ENCODE measurements at regions not wholly inside any gene's neighbourhood (a gene's known extent, or its start where the extent isn't known, plus 50 kb on each side); places are given as distances from the start of the nearest gene placed in this dataset.

- intact Hi-C loops (cut with DNase I): no loop called here
- TF ChIP-seq EP300 (IDR thresholded peaks at IDR 0.05) (no peak), POLR2AphosphoS5 (IDR thresholded peaks at IDR 0.05) (no peak), POLR2A (IDR thresholded peaks at IDR 0.05; ENCODE audit: low read depth) (no peak), CTCF (IDR thresholded peaks at IDR 0.05) (no peak)
- WGBS: 70% methylated on average over 4 of the region's 4 CpGs
These were observed 96.2 kb upstream of the KCNMB2 start for GRCh38 chr3:178440043-178440442.

DNA sequence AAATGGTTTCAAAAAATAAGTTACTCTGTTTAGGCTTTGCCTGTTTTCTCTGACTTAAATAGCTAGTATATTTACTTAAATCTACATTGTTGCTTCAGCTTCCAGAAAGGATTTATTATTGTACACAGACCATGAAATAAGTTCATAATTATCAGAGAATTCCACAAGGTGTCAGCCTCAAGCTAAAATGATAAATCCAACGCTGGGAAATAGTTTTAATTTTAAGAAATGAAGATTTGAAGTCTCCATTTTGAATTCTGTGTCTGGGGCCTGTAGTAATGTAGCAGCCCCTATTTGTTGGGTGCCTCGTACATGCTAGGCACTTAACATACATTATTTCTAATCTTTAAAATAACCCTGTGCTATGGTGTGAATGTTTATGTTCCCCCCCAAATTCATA is 92.6 kb upstream of the KCNMB2 start:
- TF ChIP-seq POLR2A (IDR thresholded peaks at IDR 0.05; ENCODE audit: low read depth) (no peak), POLR2AphosphoS5 (IDR thresholded peaks at IDR 0.05) (no peak), CTCF (IDR thresholded peaks at IDR 0.05) (no peak), EP300 (IDR thresholded peaks at IDR 0.05) (no peak)
- DNase-seq (ENCODE audit: extremely low spot score): no peak
- Histone ChIP-seq H3K27me3 (no peaks in the 10 kb centered on the region), H3K4me3 (no peak overlapping the region), H3K36me3 (no peaks in the 10 kb centered on the region), H3K9me3 (no peaks in the 10 kb centered on the region), H3K4me1 (peaks cover 0 to 15% (median 10%) of the 10 kb centered on the region in 4 donors), H3K27ac (replicated peaks in 1 of 4) (no peak overlapping the region)
- intact Hi-C loops (cut with DNase I): no loop called here
- WGBS: 70% methylated on average over 2 of the region's 2 CpGs

More at GRCh38 chr3:178440043-178440442, 96.2 kb upstream of the KCNMB2 start:
- H3K9me3 ChIP-seq: no peaks in the 10 kb centered on the region
- peaks cover 0 to 18% (median 10%) of the 10 kb centered on the region in 4 donors for H3K4me1 ChIP-seq
- DNase-seq (ENCODE audit: extremely low spot score): no peak
- H3K27ac ChIP-seq (replicated peaks in 1 of 4): no peak overlapping the region
- H3K4me3 ChIP-seq: no peak overlapping the region
- H3K36me3 ChIP-seq: no peaks in the 10 kb centered on the region
- H3K27me3 ChIP-seq: no peaks in the 10 kb centered on the region

- no peak for DNase-seq (ENCODE audit: extremely low spot score)
- H3K27ac ChIP-seq (replicated peaks in 1 of 4): no peak overlapping the region
- intact Hi-C loops (cut with DNase I): no loop called here
- no peaks in the 10 kb centered on the region for H3K27me3 ChIP-seq
- no peak overlapping the region for H3K4me3 ChIP-seq
- WGBS: 94% methylated on average over 4 of the region's 4 CpGs
- peaks cover 0 to 2% (median 1%) of the 10 kb centered on the region in 4 donors for H3K4me1 ChIP-seq
- H3K9me3 ChIP-seq: no peaks in the 10 kb centered on the region
- H3K36me3 ChIP-seq: no peaks in the 10 kb centered on the region
- TF ChIP-seq EP300 (IDR thresholded peaks at IDR 0.05) (no peak), CTCF (IDR thresholded peaks at IDR 0.05) (no peak), POLR2AphosphoS5 (IDR thresholded peaks at IDR 0.05) (no peak), POLR2A (IDR thresholded peaks at IDR 0.05; ENCODE audit: low read depth) (no peak)
These were observed 91.1 kb upstream of the KCNMB2 start for GRCh38 chr3:178445139-178445538.

DNA sequence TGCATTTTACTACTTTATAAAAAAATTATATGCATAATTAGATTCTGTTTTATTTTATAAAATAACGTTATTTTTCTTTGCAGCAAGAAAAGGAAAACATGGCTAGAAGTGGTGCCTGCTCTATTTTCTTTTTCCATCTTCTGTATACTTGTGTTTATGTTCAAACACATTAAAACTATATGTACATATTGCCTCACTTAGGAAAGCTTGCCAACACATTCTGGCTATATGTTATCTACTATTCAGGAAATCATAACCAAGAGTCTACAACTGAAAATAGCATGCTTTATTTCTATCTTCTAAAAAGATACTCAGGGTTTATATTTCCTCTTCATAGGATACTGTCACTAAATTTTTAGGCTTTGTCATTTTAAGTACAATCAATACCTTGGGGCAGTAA is 90.2 kb upstream of the KCNMB2 start:
- TF ChIP-seq CTCF (IDR thresholded peaks at IDR 0.05) (no peak), POLR2AphosphoS5 (IDR thresholded peaks at IDR 0.05) (no peak), POLR2A (IDR thresholded peaks at IDR 0.05; ENCODE audit: low read depth) (no peak), EP300 (IDR thresholded peaks at IDR 0.05) (no peak)

DNA sequence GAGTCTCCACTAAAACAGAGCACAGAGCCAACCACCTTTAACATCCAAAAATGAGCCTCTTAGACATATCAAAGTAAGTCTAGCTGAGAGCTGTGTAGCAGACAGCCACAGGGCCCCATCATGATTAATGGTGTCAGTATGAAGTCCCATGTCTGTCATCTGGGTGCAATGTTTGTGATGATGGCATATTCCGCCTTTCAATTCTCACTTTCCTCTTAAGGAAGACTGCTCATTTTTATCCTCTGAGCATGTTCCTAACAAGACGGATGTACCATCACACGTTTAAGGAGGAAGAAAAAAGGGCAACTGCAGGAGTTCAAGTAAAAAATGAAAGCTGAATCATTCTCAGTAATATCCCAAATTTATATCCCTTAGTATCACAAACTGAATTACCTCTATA is 85.8 kb upstream of the KCNMB2 start:
- Histone ChIP-seq H3K4me3 (no peak overlapping the region), H3K27ac (replicated peaks in 1 of 4) (no peak overlapping the region), H3K9me3 (no peaks in the 10 kb centered on the region), H3K36me3 (no peaks in the 10 kb centered on the region), H3K4me1 (peaks cover 0 to 13% (median 7%) of the 10 kb centered on the region in 4 donors), H3K27me3 (no peaks in the 10 kb centered on the region)
- TF ChIP-seq POLR2AphosphoS5 (IDR thresholded peaks at IDR 0.05) (no peak), CTCF (IDR thresholded peaks at IDR 0.05) (no peak), POLR2A (IDR thresholded peaks at IDR 0.05; ENCODE audit: low read depth) (no peak), EP300 (IDR thresholded peaks at IDR 0.05) (no peak)
- no peak for DNase-seq (ENCODE audit: extremely low spot score)
- 86% methylated on average over 3 of the region's 3 CpGs for WGBS
- intact Hi-C loops (cut with DNase I): no loop called here

More for the DNA sequence above, 90.2 kb upstream of the KCNMB2 start:
- Histone ChIP-seq H3K27me3 (no peaks in the 10 kb centered on the region), H3K4me3 (no peak overlapping the region), H3K36me3 (no peaks in the 10 kb centered on the region), H3K4me1 (no peaks in the 10 kb centered on the region), H3K9me3 (no peaks in the 10 kb centered on the region), H3K27ac (replicated peaks in 1 of 4) (no peak overlapping the region)
- no peak for DNase-seq (ENCODE audit: extremely low spot score)
- intact Hi-C loops (cut with DNase I): no loop called here
- WGBS: 79% methylated on average over 1 of the region's 1 CpG
